ENCODE measurements at regions not wholly inside any gene's neighbourhood (a gene's known extent, or its start where the extent isn't known, plus 50 kb on each side); places are given as distances from the start of the nearest gene placed in this dataset.

DNA sequence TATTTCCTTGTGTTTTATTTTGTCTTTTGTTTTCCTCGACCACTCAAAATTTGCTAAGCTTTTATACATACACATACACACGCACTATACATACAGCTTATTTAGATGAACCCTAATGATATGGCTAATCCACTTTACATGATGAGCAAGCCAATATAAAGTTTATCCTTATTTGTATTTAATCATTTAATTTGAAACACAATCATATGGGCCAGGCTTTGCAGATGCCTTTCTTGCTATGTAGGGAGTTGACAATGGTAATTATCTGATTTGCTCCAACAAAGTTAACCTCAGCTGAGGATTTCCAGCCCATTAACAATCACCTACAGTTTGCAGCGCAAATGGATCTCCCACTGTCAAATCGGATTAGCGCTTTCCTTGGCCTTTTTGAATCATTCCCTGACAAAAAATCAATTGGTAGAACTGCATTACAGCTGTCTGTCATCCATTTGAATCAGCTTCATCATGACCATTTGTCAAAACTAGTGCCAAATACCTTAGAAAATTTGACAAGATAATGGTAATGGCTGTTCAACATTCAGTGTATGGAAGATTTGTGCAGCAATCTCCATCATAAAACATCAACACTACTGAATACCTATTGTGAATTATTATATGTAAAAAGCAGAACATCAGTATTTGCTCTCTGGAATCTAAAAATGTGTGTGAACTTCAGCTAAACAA, 352.6 kb downstream of the MRPL39 start:
- TF ChIP-seq EZH2 (optimal IDR thresholded peaks at IDR 0.05; ENCODE audit: low read depth, low read length) (no peak), CTCF (IDR thresholded peaks at IDR 0.05; ENCODE audit: low read length) (no peak), EZH2phosphoT487 (IDR thresholded peaks at IDR 0.05; ENCODE audit: low read length) (no peak)
